HG03575 (cell line): ENCODE measurements at regions not wholly inside any gene's neighbourhood (a gene's known extent, or its start where the extent isn't known, plus 50 kb on each side); places are given as distances from the start of the nearest gene placed in this dataset.

Experiments
- ATAC-seq: cut with Tn5 transposase; IDR thresholded peaks from one replicate; pipeline ENCODE4 v1.9.1; 2021; ENCODE audit not compliant: unreplicated experiment, insufficient number of reproducible peaks, low FRiP score; ENCODE audit errors: extremely low read depth

DNA sequence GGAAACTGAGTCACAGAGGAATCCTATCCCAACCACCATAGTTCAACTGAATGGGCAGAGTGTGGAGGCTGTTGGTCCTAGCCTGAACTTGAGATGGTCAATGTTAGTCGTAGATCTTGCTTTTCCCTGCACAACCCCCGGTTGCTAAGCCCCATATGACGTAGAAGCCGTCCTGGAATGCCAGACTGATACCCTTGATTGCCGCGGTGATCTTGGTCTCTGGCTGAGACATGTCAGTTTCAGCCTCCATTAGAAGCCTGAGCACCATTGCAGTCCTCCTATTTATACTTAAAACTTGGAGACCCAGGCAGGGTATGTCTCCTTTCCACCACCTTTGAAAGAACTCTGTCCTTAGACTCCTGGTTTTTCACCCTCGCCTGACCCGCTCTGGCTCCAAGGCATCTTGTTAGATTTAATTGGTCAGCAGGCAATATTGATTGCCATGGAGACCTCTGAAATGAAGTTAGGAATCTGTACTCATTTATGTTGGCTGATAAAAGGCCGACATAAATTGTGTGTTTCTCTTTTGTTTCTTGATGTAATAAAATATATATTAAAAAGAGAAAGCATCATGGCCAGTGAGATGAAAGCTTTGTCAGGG is 53.4 kb downstream of the RPLP1 start:
- no peak for ATAC-seq

- ATAC-seq = no peak
Measured at GRCh38 chr15:69508659-69509058, 56.0 kb downstream of the RPLP1 start.

- ATAC-seq = no peak
Measured at GRCh38 chr15:69509131-69509530, 56.5 kb downstream of the RPLP1 start.

- no peak for ATAC-seq
Measured at GRCh38 chr15:69510556-69510955, 57.9 kb downstream of the RPLP1 start.

DNA sequence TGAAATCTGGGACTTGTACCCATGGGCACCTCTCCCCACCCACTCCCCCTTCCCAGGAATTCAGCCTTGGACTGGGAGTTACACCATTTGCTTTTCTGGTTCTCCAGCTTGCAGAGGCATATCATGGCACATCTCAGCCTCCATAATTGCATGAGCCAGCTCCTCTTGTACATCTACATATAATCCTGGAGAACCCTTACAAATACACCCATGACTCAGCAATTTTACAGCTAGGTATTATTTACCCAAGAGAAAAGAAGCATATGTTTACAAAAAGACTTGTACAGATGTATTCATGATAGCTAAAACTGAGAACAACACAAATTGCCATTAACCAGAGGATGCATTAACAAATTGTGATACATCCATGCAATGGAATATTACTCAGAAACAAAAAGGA is 58.4 kb downstream of the RPLP1 start:
- ATAC-seq = no peak

DNA sequence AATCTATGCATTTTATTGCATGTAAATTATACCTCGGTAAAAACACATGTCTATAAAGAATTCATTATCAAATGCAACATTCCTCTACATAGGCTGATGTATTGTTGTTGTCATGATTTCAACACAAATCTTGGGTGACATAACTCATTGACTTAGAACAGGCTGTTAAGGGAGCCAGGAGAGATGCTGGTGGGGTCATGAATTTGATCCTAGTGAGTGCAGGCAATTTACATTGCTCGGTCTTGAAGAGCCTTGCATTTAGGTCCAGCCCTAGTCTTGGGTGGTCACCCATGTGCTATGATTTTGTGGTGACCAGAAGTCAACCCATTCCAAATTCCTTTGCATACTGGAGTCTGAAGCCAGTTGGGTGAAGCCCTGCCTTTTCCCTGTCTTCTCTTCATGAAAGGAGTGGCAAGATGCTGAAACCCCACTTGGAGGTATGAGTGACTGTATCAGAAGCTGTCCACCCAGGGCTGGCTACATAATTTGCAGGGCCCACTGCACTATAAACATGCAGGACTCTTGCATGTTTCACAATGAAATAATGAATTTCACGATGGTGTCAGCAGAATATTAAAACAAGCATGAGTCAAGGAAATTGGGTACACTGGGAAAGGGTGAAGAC is 59.2 kb downstream of the RPLP1 start:
- ATAC-seq = no peak

- ATAC-seq = no peak
Measured at GRCh38 chr15:69513450-69513960, 60.9 kb downstream of the RPLP1 start.

GRCh38 chr15:69513986-69514385 is 61.4 kb downstream of the RPLP1 start:
- no peak for ATAC-seq

DNA sequence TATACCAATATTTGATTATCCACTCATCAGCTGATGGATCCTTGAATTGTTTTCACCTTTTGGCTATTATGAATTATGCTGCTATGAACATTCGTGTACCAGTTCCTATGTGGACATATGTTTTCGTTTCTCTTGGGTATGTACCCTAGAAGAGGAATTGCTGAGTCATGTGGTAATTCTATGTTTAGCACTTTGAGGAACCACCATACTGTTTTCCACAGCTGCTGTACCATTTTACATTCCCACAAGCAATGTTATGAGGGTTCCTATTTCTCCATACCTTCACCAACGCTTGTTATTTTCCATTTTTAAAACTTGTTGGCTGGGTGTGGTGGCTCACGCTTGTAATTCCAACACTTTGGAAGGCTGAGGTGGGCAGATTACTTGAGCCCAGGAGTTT is 62.9 kb downstream of the RPLP1 start:
- ATAC-seq = no peak

DNA sequence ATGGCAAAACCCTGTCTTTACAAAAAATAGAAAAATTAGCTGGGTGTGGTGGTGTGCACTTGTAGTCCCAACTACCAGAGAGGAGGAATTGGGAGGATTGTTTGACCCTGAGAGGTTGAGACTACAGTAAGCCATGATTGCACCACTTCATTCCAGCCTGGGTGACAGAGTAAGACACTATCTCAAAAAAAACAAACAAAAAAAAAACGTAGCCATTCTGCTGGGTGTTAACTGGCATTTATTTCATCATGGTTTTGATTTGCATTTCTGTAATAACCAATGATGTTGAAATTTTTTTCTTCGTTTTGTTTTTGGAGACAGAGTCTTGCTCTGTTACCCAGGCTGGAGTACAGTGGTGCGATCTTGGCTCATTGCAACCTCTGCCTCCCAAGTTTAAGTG is 63.3 kb downstream of the RPLP1 start:
- ATAC-seq = no peak

- ATAC-seq = no peak
Measured at GRCh38 chr15:69517052-69517451, 64.4 kb downstream of the RPLP1 start.

DNA sequence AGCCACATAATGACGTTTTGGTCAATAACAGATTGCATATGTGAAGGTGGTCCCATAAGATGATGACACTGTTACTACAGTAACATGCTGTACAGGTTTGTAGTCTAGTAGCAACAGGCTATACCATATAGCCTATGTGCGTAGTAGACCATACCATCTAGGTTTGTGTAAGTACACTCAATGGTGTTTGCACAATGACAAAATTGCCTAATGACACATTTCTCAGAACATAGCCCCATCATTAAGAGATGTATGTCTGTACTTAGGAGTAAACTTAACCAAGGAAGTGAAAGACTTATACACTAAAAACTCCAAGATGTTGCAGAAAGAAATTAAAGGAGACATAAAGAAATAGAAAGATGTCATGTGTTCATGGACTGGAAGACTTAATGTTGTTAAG is 66.2 kb downstream of the RPLP1 start:
- no peak for ATAC-seq

DNA sequence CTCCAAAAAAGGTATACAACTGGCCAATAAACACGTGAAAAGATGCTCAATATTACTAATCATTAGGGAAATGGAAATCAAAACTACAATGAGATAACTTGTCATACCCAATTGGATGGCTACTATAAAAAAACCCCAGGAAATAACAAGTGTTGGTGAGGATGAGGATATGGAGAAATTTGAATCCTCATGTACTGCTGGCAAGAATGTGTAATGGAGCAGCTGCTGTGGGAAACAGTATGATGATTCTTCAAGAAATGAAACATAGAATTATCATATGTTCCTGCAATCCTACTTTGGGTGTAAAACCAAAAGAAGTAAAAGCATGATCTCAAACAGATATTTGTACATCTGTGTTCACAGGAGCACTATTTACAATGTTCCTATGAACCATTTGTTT is 67.4 kb downstream of the RPLP1 start:
- ATAC-seq = no peak

- ATAC-seq = no peak
Measured at GRCh38 chr15:69522361-69522760, 69.7 kb downstream of the RPLP1 start.

- no peak for ATAC-seq
Measured at GRCh38 chr15:69523010-69524001, 70.7 kb downstream of the RPLP1 start.

- no peak for ATAC-seq
Measured at GRCh38 chr15:69524296-69524695, 71.7 kb downstream of the RPLP1 start.

DNA sequence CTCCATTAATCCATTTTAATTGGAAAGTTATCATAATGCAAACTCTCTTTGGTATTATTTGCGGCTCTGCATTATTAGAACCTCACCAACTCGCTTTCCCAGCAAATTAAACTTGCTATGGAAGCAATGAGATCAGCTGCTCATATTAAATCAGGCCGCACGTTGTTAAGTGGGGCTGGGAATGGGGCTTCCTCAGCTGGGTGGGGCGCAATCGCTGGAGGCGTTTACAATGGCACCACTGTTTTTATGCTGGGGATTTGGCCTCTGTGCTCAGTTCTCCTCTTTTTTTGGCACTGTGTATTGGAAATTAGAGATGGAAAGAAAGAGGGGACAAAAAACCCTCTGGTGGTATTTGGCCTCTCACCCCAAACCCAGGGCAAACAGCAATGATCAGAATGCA is 72.2 kb downstream of the RPLP1 start:
- no peak for ATAC-seq

GRCh38 chr15:69525543-69525942 is 72.9 kb downstream of the RPLP1 start:
- ATAC-seq = no peak

GRCh38 chr15:69526081-69527061 is 73.8 kb downstream of the RPLP1 start:
- no peak for ATAC-seq
